ENCODE measurements at regions not wholly inside any gene's neighbourhood (a gene's known extent, or its start where the extent isn't known, plus 50 kb on each side); places are given as distances from the start of the nearest gene placed in this dataset.

DNA sequence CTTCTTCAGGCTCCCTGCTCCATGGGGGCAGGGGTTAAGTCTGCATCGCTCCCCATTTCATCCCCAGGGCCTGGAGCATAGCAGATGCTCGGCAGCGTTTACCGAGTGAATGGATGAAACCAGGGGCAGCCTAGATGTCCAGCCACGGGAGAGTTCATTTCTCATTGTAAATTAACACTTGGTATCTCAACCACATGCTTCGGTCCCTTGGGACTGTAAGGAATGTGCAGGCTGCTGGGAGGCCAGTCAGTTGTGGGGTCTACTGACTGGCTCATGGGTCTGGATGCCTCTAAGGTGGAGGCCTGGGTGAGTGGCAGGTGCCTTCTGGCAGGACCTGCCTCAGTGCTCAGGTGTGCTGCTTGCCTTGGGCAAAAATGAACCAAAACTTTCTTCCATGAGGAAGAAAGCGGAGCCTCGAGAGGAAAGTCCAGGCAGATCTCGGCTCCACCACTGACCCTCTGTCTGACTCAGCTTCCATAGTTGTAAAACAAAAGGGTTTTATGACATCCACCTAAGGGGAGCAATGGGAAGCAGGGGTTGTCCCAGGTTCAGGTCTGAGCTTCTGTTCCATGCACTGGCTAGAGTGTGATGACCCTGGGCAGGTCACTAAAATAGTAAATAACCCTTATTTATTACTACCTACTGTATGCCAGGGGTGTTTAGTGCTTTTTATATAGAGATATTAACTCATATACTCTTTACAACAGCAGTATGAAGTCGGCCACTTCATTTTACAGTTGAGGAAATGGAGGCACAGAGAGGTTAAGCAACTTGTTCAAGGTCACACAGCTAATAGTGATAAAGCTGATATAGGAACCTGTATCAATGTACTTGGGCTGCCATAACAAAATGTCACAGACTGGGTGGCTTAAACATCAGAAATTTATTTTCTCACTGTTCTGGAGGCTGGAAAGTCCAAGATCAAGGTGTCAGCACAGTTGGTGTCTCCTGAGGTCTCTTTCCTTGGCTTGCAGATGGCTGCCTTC, 144.3 kb upstream of the STX18 start:
- TF ChIP-seq, protein P1, sequence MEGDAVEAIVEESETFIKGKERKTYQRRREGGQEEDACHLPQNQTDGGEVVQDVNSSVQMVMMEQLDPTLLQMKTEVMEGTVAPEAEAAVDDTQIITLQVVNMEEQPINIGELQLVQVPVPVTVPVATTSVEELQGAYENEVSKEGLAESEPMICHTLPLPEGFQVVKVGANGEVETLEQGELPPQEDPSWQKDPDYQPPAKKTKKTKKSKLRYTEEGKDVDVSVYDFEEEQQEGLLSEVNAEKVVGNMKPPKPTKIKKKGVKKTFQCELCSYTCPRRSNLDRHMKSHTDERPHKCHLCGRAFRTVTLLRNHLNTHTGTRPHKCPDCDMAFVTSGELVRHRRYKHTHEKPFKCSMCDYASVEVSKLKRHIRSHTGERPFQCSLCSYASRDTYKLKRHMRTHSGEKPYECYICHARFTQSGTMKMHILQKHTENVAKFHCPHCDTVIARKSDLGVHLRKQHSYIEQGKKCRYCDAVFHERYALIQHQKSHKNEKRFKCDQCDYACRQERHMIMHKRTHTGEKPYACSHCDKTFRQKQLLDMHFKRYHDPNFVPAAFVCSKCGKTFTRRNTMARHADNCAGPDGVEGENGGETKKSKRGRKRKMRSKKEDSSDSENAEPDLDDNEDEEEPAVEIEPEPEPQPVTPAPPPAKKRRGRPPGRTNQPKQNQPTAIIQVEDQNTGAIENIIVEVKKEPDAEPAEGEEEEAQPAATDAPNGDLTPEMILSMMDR (tag by site-specific recombination; IDR thresholded peaks at IDR 0.05) = no peak
- TF ChIP-seq ZNF747 (tag by site-specific recombination; IDR thresholded peaks at IDR 0.05) (no peak), ZNF239 (tag by site-specific recombination; IDR thresholded peaks at IDR 0.05) (no peak), ZNF23 (tag by site-specific recombination; IDR thresholded peaks at IDR 0.05; ENCODE audit: borderline replicate concordance) (no peak), ZFP41 (tag by site-specific recombination; IDR thresholded peaks at IDR 0.05; ENCODE audit: borderline replicate concordance) (no peak), ZNF530 (tag by site-specific recombination; IDR thresholded peaks at IDR 0.05; ENCODE audit: low read depth) (no peak), ZNF629 (tag by site-specific recombination; IDR thresholded peaks at IDR 0.05) (no peak), ZNF423 (tag by site-specific recombination; IDR thresholded peaks at IDR 0.05) (no peak), ZNF292 (tag by site-specific recombination; IDR thresholded peaks at IDR 0.05; ENCODE audit: borderline replicate concordance, low read depth) (no peak)
- TF ChIP-seq, protein P2, sequence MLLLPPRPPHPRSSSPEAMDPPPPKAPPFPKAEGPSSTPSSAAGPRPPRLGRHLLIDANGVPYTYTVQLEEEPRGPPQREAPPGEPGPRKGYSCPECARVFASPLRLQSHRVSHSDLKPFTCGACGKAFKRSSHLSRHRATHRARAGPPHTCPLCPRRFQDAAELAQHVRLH (tag by site-specific recombination; IDR thresholded peaks at IDR 0.05) = no peak

Data from HEK293 (cell line).